Liver (tissue), 8 donors: ENCODE measurements at regions not wholly inside any gene's neighbourhood (a gene's known extent, or its start where the extent isn't known, plus 50 kb on each side); places are given as distances from the start of the nearest gene placed in this dataset.

Experiments
- DNase-seq: peaks from one replicate; pipeline ENCODE4 v3.0.0-alpha.2; 2017; ENCODE audit warnings: low spot score
- H3K27ac ChIP-seq, 2 donors: one replicate each; pipeline ENCODE4 v1.7.0; 2013; ENCODE audit warnings: inconsistent platforms in 2 of 2, low read length in 2 of 2, control low read depth in 1 of 2, low read depth in 1 of 2, mild to moderate bottlenecking in 1 of 2
- H3K27me3 ChIP-seq, 4 donors: one replicate each; pipeline versions ENCODE4 v1.6.1 to v1.7.0; 2013; ENCODE audit warnings: low read length in 3 of 4, inconsistent platforms in 1 of 4, mild to moderate bottlenecking in 1 of 4, moderate library complexity in 1 of 4; ENCODE audit not compliant: control insufficient read depth in 4 of 4, insufficient read depth in 4 of 4
- H3K36me3 ChIP-seq, 4 donors: one replicate each; pipeline versions ENCODE4 v1.6.1 to v1.7.0; 2013; ENCODE audit warnings: low read length in 3 of 4, mild to moderate bottlenecking in 3 of 4, low read depth in 1 of 4, moderate library complexity in 1 of 4; ENCODE audit not compliant: control insufficient read depth in 4 of 4, insufficient read depth in 3 of 4
- H3K4me1 ChIP-seq, 4 donors: one replicate each; pipeline versions ENCODE4 v1.6.1 to v1.7.0; 2013; ENCODE audit warnings: low read length in 3 of 4, mild to moderate bottlenecking in 3 of 4, moderate library complexity in 1 of 4; ENCODE audit not compliant: control insufficient read depth in 4 of 4, insufficient read depth in 4 of 4
- H3K4me3 ChIP-seq, 3 donors: one replicate each; pipeline versions ENCODE4 v1.6.1 to v1.7.0; 2013; ENCODE audit warnings: low read length in 3 of 3, control low read depth in 1 of 3, low read depth in 1 of 3, mild to moderate bottlenecking in 1 of 3
- H3K9ac ChIP-seq, 2 donors: one replicate each; pipeline ENCODE4 v1.7.0; 2013; ENCODE audit warnings: low read length in 2 of 2, mild to moderate bottlenecking in 2 of 2, moderate library complexity in 2 of 2, control low read depth in 1 of 2, low read depth in 1 of 2
- H3K9me3 ChIP-seq, 4 donors: one replicate each; pipeline versions ENCODE4 v1.6.1 to v1.7.0; 2013; ENCODE audit warnings: low read length in 3 of 4; ENCODE audit not compliant: control insufficient read depth in 4 of 4
- CTCF ChIP-seq: fragments of 150-350 bp; IDR thresholded peaks from 2 replicates; pipeline ENCODE4 v1.5.1; 2017; ENCODE audit warnings: improper control_type of control experiment, low read depth, low read length; ENCODE audit not compliant: missing input control
- FOXA1 ChIP-seq: IDR thresholded peaks from 2 replicates; pipeline ENCODE4 v1.6.1; 2016; ENCODE audit warnings: antibody characterized with exemption
- FOXA2 ChIP-seq: IDR thresholded peaks from 2 replicates; pipeline ENCODE4 v1.6.1; 2016; ENCODE audit warnings: antibody characterized with exemption
- GABPA ChIP-seq, 2 donors: IDR thresholded peaks in 1 of 2; conservative IDR thresholded peaks in 1 of 2; 2 replicates each; pipeline ENCODE4 v1.6.1; 2016; ENCODE audit warnings: antibody characterized with exemption in 2 of 2, mild to moderate bottlenecking in 1 of 2, moderate library complexity in 1 of 2
- HNF4A ChIP-seq, 2 donors: conservative IDR thresholded peaks; 2 replicates each; pipeline ENCODE4 v1.6.1; 2016; ENCODE audit warnings: antibody characterized with exemption in 2 of 2, mild to moderate bottlenecking in 2 of 2
- HNF4G ChIP-seq: IDR thresholded peaks from 2 replicates; pipeline ENCODE4 v1.6.1; 2016; ENCODE audit warnings: antibody characterized with exemption
- JUND ChIP-seq, 2 donors: IDR thresholded peaks; 2 replicates each; pipeline ENCODE4 v1.6.1; 2016; ENCODE audit warnings: antibody characterized with exemption in 2 of 2
- NR2F2 ChIP-seq: IDR thresholded peaks from 2 replicates; pipeline ENCODE4 v1.6.1; 2016; ENCODE audit warnings: antibody characterized with exemption
- REST ChIP-seq: IDR thresholded peaks from 2 replicates; pipeline ENCODE4 v1.6.1; 2016; ENCODE audit warnings: antibody characterized with exemption, mild to moderate bottlenecking
- RXRA ChIP-seq, 2 donors: IDR thresholded peaks; 2 replicates each; pipeline ENCODE4 v1.6.1; 2017 to 2018; ENCODE audit warnings: antibody characterized with exemption in 2 of 2, mild to moderate bottlenecking in 1 of 2
- SP1 ChIP-seq: IDR thresholded peaks from 2 replicates; pipeline ENCODE4 v1.6.1; 2018; ENCODE audit warnings: antibody characterized with exemption, mild to moderate bottlenecking
- TAF1 ChIP-seq: conservative IDR thresholded peaks from 2 replicates; pipeline ENCODE4 v1.6.1; 2016; ENCODE audit warnings: antibody characterized with exemption, mild to moderate bottlenecking
- YY1 ChIP-seq: IDR thresholded peaks from 2 replicates; pipeline ENCODE4 v1.6.1; 2016; ENCODE audit warnings: antibody characterized with exemption, mild to moderate bottlenecking
- ZBTB33 ChIP-seq: IDR thresholded peaks from 2 replicates; pipeline ENCODE4 v1.6.1; 2016; ENCODE audit warnings: antibody characterized with exemption
- WGBS: extraction: QIAGEN DNeasy Blood & Tissue Kit; methylation state at CpG from one replicate; pipeline ENCODE4 v1.1.7; 2013; 5-methylcytosine and 5-hydroxymethylcytosine counted together
- donor health status: healthy.
- donor health status: healthy.
- donor health status: healthy.
- donor health status: healthy.
- donor health status: healthy.

- H3K9me3 ChIP-seq, result peaks cover 0 to 5% (median 4%) of the 10 kb centered on the region in 4 donors
- no peaks in the 10 kb centered on the region for H3K27me3 ChIP-seq
- 78% methylated on average over 6 of the region's 6 CpGs for WGBS
- TF ChIP-seq FOXA1 (no peak), NR2F2 (no peak), TAF1 (no peak), FOXA2 (no peak), CTCF (no peak), YY1 (no peak)
- no peak overlapping the region for H3K9ac ChIP-seq
- no peak overlapping the region for H3K4me3 ChIP-seq
- H3K27ac ChIP-seq, result no peak overlapping the region
- no peaks in the 10 kb centered on the region for H3K36me3 ChIP-seq
- no peaks in the 10 kb centered on the region for H3K4me1 ChIP-seq
- no peak for DNase-seq
These were observed 322.4 kb downstream of the SETD4 start for GRCh38 chr21:35737899-35738346.

GRCh38 chr21:35737449-35737848 lies 322.9 kb downstream of the SETD4 start:
- TF ChIP-seq NR2F2 (no peak), JUND (IDR thresholded peaks at IDR 0.05) (no peak), ZBTB33 (no peak), HNF4A (conservative IDR thresholded peaks at IDR 0.05) (no peak), GABPA (IDR thresholded peaks at IDR 0.05 in 1 of 2, conservative IDR thresholded peaks at IDR 0.05 in 1 of 2) (no peak), RXRA (IDR thresholded peaks at IDR 0.05) (no peak)
- peaks cover 0 to 5% (median 4%) of the 10 kb centered on the region in 4 donors for H3K9me3 ChIP-seq
- 88% methylated on average over 4 of the region's 4 CpGs for WGBS
- no peak overlapping the region for H3K27ac ChIP-seq
- H3K4me1 ChIP-seq, result no peaks in the 10 kb centered on the region
- no peaks in the 10 kb centered on the region for H3K27me3 ChIP-seq
- no peak for DNase-seq
- H3K4me3 ChIP-seq, result no peak overlapping the region
- H3K36me3 ChIP-seq, result no peaks in the 10 kb centered on the region
- H3K9ac ChIP-seq, result no peak overlapping the region

GRCh38 chr21:35732788-35733187 lies 327.5 kb downstream of the SETD4 start:
- H3K4me3 ChIP-seq, result no peak overlapping the region
- no peaks in the 10 kb centered on the region for H3K4me1 ChIP-seq
- H3K9me3 ChIP-seq, result no peaks in the 10 kb centered on the region
- WGBS, result 91% methylated on average over 10 of the region's 10 CpGs
- no peak overlapping the region for H3K27ac ChIP-seq
- no peak for DNase-seq
- no peaks in the 10 kb centered on the region for H3K36me3 ChIP-seq
- no peak overlapping the region for H3K9ac ChIP-seq
- no peak for TF ChIP-seq NR2F2
- no peak for TF ChIP-seq GABPA (IDR thresholded peaks at IDR 0.05 in 1 of 2, conservative IDR thresholded peaks at IDR 0.05 in 1 of 2)
- no peak for TF ChIP-seq SP1
- TF ChIP-seq FOXA2, result no peak
- TF ChIP-seq REST, result no peak
- TF ChIP-seq CTCF, result no peak
- no peak for TF ChIP-seq ZBTB33
- no peak for TF ChIP-seq HNF4G
- no peak for TF ChIP-seq RXRA (IDR thresholded peaks at IDR 0.05)
- H3K27me3 ChIP-seq, result no peaks in the 10 kb centered on the region
